ENCODE measurements at regions not wholly inside any gene's neighbourhood (a gene's known extent, or its start where the extent isn't known, plus 50 kb on each side); places are given as distances from the start of the nearest gene placed in this dataset.

GRCh38 chr9:2343756-2344155 is 277.8 kb upstream of the VLDLR start:
- DNase-seq: no peak
- ChIA-PET CTCF (no interaction called here), POLR2A (no interaction called here)
- Histone ChIP-seq H3K27me3 (replicated peaks in 1 of 2; ENCODE audit: control insufficient read depth in 2 of 2, extremely low read depth in 1 of 2, insufficient read depth in 2 of 2, low read length in 1 of 2) (no peaks in the 10 kb centered on the region), H3K4me3 (ENCODE audit: control insufficient read depth in 1 of 2, extremely low read depth in 1 of 2, low read length in 1 of 2) (no peak overlapping the region), H3K9me3 (no peaks in the 10 kb centered on the region), H3K4me1 (ENCODE audit: control insufficient read depth in 1 of 2, extremely low read depth in 1 of 2, insufficient read depth in 2 of 2, low read length in 2 of 2) (no peaks in the 10 kb centered on the region), H3K27ac (ENCODE audit: low read length) (no peak overlapping the region), H3K36me3 (ENCODE audit: control insufficient read depth in 2 of 2, extremely low read depth in 1 of 2, insufficient read depth in 1 of 2, low read length in 1 of 2) (no peaks in the 10 kb centered on the region)
- WGBS (ENCODE audit: insufficient coverage): 80% methylated on average over 1 of the region's 3 CpGs
- Mint-ChIP-seq H3K9me3 (peaks cover 10 to 19% (median 19%) of the 10 kb centered on the region in 3 donors), H3K27ac (no peak overlapping the region), H3K4me1 (no peaks in the 10 kb centered on the region), H3K36me3 (no peaks in the 10 kb centered on the region), H3K4me3 (no peak overlapping the region), H3K27me3 (peaks cover 0 to 2% of the 10 kb centered on the region in 2 donors)
- no peak for ATAC-seq (replicated peaks in 1 of 4)

DNA sequence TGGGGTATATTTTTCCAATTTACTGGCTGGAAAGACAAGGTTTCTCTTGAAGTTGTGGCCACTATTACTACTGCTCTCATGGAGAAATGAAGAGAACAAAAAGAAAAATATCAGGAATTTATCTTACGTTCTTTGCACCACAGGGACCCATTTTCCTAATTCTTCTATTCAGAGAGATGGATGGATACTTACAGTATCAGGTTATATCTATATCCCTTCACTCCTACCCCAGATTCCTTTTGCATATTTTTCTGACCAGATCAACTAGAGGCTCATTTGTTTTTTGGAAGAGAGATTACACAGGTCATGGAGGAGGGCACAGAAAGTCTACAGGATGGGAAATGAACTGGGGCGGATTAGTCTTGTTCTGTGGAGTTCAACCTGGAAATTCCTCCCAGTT is 277.2 kb upstream of the VLDLR start:
- Mint-ChIP-seq H3K4me1 (no peaks in the 10 kb centered on the region), H3K27me3 (peaks cover 0 to 2% of the 10 kb centered on the region in 2 donors), H3K4me3 (no peak overlapping the region), H3K27ac (no peak overlapping the region), H3K9me3 (peaks cover 10 to 19% (median 19%) of the 10 kb centered on the region in 3 donors), H3K36me3 (no peaks in the 10 kb centered on the region)
- H3K9me3 ChIP-seq: no peaks in the 10 kb centered on the region
- no peaks in the 10 kb centered on the region for H3K27me3 ChIP-seq (replicated peaks in 1 of 2; ENCODE audit: control insufficient read depth in 2 of 2, extremely low read depth in 1 of 2, insufficient read depth in 2 of 2, low read length in 1 of 2)
- POLR2A ChIA-PET: no interaction called here
- CTCF ChIA-PET: no interaction called here
- no peak for ATAC-seq (replicated peaks in 1 of 4)
- H3K4me1 ChIP-seq (ENCODE audit: control insufficient read depth in 1 of 2, extremely low read depth in 1 of 2, insufficient read depth in 2 of 2, low read length in 2 of 2): no peaks in the 10 kb centered on the region
- no peaks in the 10 kb centered on the region for H3K36me3 ChIP-seq (ENCODE audit: control insufficient read depth in 2 of 2, extremely low read depth in 1 of 2, insufficient read depth in 1 of 2, low read length in 1 of 2)
- no peak overlapping the region for H3K27ac ChIP-seq (ENCODE audit: low read length)
- no peak overlapping the region for H3K4me3 ChIP-seq (ENCODE audit: control insufficient read depth in 1 of 2, extremely low read depth in 1 of 2, low read length in 1 of 2)
- WGBS (ENCODE audit: insufficient coverage): no CpG with 5 or more reads among the region's 2 CpGs
- DNase-seq: no peak

- Mint-ChIP-seq H3K4me3 (no peak overlapping the region), H3K9me3 (peaks cover 10 to 19% (median 19%) of the 10 kb centered on the region in 3 donors), H3K36me3 (no peaks in the 10 kb centered on the region), H3K27me3 (peaks cover 0 to 2% of the 10 kb centered on the region in 2 donors), H3K4me1 (no peaks in the 10 kb centered on the region), H3K27ac (no peak overlapping the region)
- POLR2A ChIA-PET: no interaction called here
- H3K27ac ChIP-seq (ENCODE audit: low read length): no peak overlapping the region
- H3K36me3 ChIP-seq (ENCODE audit: control insufficient read depth in 2 of 2, extremely low read depth in 1 of 2, insufficient read depth in 1 of 2, low read length in 1 of 2): no peaks in the 10 kb centered on the region
- no peaks in the 10 kb centered on the region for H3K27me3 ChIP-seq (replicated peaks in 1 of 2; ENCODE audit: control insufficient read depth in 2 of 2, extremely low read depth in 1 of 2, insufficient read depth in 2 of 2, low read length in 1 of 2)
- H3K4me3 ChIP-seq (ENCODE audit: control insufficient read depth in 1 of 2, extremely low read depth in 1 of 2, low read length in 1 of 2): no peak overlapping the region
- no peaks in the 10 kb centered on the region for H3K9me3 ChIP-seq
- H3K4me1 ChIP-seq (ENCODE audit: control insufficient read depth in 1 of 2, extremely low read depth in 1 of 2, insufficient read depth in 2 of 2, low read length in 2 of 2): no peaks in the 10 kb centered on the region
- WGBS (ENCODE audit: insufficient coverage): 83% methylated on average over 2 of the region's 4 CpGs
- no peak for DNase-seq
- CTCF ChIA-PET: no interaction called here
- ATAC-seq (replicated peaks in 1 of 4): no peak
These were observed 276.6 kb upstream of the VLDLR start for GRCh38 chr9:2345013-2345412.

GRCh38 chr9:2346277-2346913 is 275.2 kb upstream of the VLDLR start:
- ATAC-seq (replicated peaks in 1 of 4) (no peak), DNase-seq (no peak)
- ChIA-PET POLR2A (no interaction called here), CTCF (no interaction called here)
- H3K27me3 ChIP-seq (replicated peaks in 1 of 2; ENCODE audit: control insufficient read depth in 2 of 2, extremely low read depth in 1 of 2, insufficient read depth in 2 of 2, low read length in 1 of 2): no peaks in the 10 kb centered on the region
- no peak overlapping the region for H3K27ac ChIP-seq (ENCODE audit: low read length)
- H3K9me3 ChIP-seq: no peaks in the 10 kb centered on the region
- Mint-ChIP-seq H3K4me3 (no peak overlapping the region), H3K4me1 (no peaks in the 10 kb centered on the region), H3K27me3 (peaks cover 0 to 2% of the 10 kb centered on the region in 2 donors), H3K36me3 (no peaks in the 10 kb centered on the region), H3K9me3 (peaks cover 10 to 19% (median 19%) of the 10 kb centered on the region in 3 donors), H3K27ac (no peak overlapping the region)
- 100% methylated on average over 1 of the region's 2 CpGs for WGBS (ENCODE audit: insufficient coverage)
- H3K4me3 ChIP-seq (ENCODE audit: control insufficient read depth in 1 of 2, extremely low read depth in 1 of 2, low read length in 1 of 2): no peak overlapping the region
- no peaks in the 10 kb centered on the region for H3K36me3 ChIP-seq (ENCODE audit: control insufficient read depth in 2 of 2, extremely low read depth in 1 of 2, insufficient read depth in 1 of 2, low read length in 1 of 2)
- no peaks in the 10 kb centered on the region for H3K4me1 ChIP-seq (ENCODE audit: control insufficient read depth in 1 of 2, extremely low read depth in 1 of 2, insufficient read depth in 2 of 2, low read length in 2 of 2)

- Histone ChIP-seq H3K36me3 (ENCODE audit: control insufficient read depth in 2 of 2, extremely low read depth in 1 of 2, insufficient read depth in 1 of 2, low read length in 1 of 2) (no peaks in the 10 kb centered on the region), H3K9me3 (no peaks in the 10 kb centered on the region), H3K27me3 (replicated peaks in 1 of 2; ENCODE audit: control insufficient read depth in 2 of 2, extremely low read depth in 1 of 2, insufficient read depth in 2 of 2, low read length in 1 of 2) (peaks cover 0 to 3% of the 10 kb centered on the region in 2 experiments), H3K4me3 (ENCODE audit: control insufficient read depth in 1 of 2, extremely low read depth in 1 of 2, low read length in 1 of 2) (no peak overlapping the region), H3K27ac (ENCODE audit: low read length) (no peak overlapping the region), H3K4me1 (ENCODE audit: control insufficient read depth in 1 of 2, extremely low read depth in 1 of 2, insufficient read depth in 2 of 2, low read length in 2 of 2) (no peaks in the 10 kb centered on the region)
- no peak overlapping the region for H3K27ac Mint-ChIP-seq
- no peak overlapping the region for H3K4me3 Mint-ChIP-seq
- no CpG with 5 or more reads among the region's 3 CpGs for WGBS (ENCODE audit: insufficient coverage)
- ChIA-PET POLR2A (no interaction called here), CTCF (no interaction called here)
- H3K4me1 Mint-ChIP-seq: no peaks in the 10 kb centered on the region
- H3K27me3 Mint-ChIP-seq: peaks cover 9 to 15% of the 10 kb centered on the region in 2 donors
- DNase-seq: no peak
- no peak for ATAC-seq (replicated peaks in 1 of 4)
- H3K9me3 Mint-ChIP-seq: peaks cover 7 to 19% (median 16%) of the 10 kb centered on the region in 3 donors
- no peaks in the 10 kb centered on the region for H3K36me3 Mint-ChIP-seq
These were observed 270.3 kb upstream of the VLDLR start for GRCh38 chr9:2351324-2351723.

DNA sequence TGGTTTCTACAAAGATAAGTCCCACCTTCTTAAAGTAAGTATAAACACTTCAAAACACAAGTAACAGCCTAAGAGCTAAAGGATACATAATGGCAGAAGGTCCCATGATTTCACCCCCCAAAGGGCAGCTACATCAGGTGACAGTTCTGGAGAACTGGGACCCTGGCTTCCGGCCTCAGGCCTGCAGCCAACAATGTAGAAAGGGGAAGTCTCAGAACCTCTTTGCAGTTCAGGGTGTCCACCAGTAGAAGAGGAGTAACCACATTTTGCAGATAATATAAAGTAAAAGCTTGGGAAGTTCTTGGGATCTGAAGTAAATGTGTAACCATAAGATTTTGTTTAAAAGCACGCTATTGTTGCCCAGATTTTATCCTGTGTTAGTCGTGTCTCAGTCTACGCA is 267.4 kb upstream of the VLDLR start:
- Mint-ChIP-seq H3K4me3 (no peak overlapping the region), H3K4me1 (no peaks in the 10 kb centered on the region), H3K36me3 (no peaks in the 10 kb centered on the region), H3K27ac (no peak overlapping the region), H3K27me3 (peaks cover 9 to 19% of the 10 kb centered on the region in 2 donors), H3K9me3 (no peaks in the 10 kb centered on the region)
- ATAC-seq (replicated peaks in 1 of 4): no peak
- 70% methylated on average over 3 of the region's 4 CpGs for WGBS (ENCODE audit: insufficient coverage)
- no peaks in the 10 kb centered on the region for H3K4me1 ChIP-seq (ENCODE audit: control insufficient read depth in 1 of 2, extremely low read depth in 1 of 2, insufficient read depth in 2 of 2, low read length in 2 of 2)
- no peak for DNase-seq
- ChIA-PET CTCF (no interaction called here), POLR2A (no interaction called here)
- H3K9me3 ChIP-seq: no peaks in the 10 kb centered on the region
- H3K4me3 ChIP-seq (ENCODE audit: control insufficient read depth in 1 of 2, extremely low read depth in 1 of 2, low read length in 1 of 2): no peak overlapping the region
- H3K36me3 ChIP-seq (ENCODE audit: control insufficient read depth in 2 of 2, extremely low read depth in 1 of 2, insufficient read depth in 1 of 2, low read length in 1 of 2): no peaks in the 10 kb centered on the region
- H3K27ac ChIP-seq (ENCODE audit: low read length): no peak overlapping the region
- H3K27me3 ChIP-seq (replicated peaks in 1 of 2; ENCODE audit: control insufficient read depth in 2 of 2, extremely low read depth in 1 of 2, insufficient read depth in 2 of 2, low read length in 1 of 2): peaks cover 0 to 3% of the 10 kb centered on the region in 2 experiments
